Kidney (tissue), 13 donors: ENCODE measurements at regions not wholly inside any gene's neighbourhood (a gene's known extent, or its start where the extent isn't known, plus 50 kb on each side); places are given as distances from the start of the nearest gene placed in this dataset.

Experiments
- DNase-seq, 5 donors: peaks; one replicate each; pipeline ENCODE4 v3.0.0-alpha.2; 2013 to 2020
- FAIRE-seq: peaks from 2 replicates; lab custom pipeline; 2012; peaks lifted over from hg19 to GRCh38; lab: Jason Lieb, UNC
- H3K27ac ChIP-seq, 2 donors: one replicate each; pipeline ENCODE4 v1.7.0; 2013; ENCODE audit warnings: low read depth in 2 of 2, low read length in 2 of 2, inconsistent platforms in 1 of 2
- H3K27me3 ChIP-seq: one replicate; pipeline ENCODE4 v1.7.1; 2013; ENCODE audit warnings: low read length, inconsistent platforms; ENCODE audit not compliant: control insufficient read depth, insufficient read depth
- H3K36me3 ChIP-seq, 3 donors: one replicate each; pipeline versions ENCODE4 v1.7.0 to v1.7.1; 2013; ENCODE audit warnings: low read length in 3 of 3, control low read depth in 1 of 3, inconsistent platforms in 1 of 3; ENCODE audit not compliant: insufficient read depth in 3 of 3, control insufficient read depth in 2 of 3
- H3K4me1 ChIP-seq, 3 donors: one replicate each; pipeline versions ENCODE4 v1.7.0 to v1.7.1; 2013; ENCODE audit warnings: low read length in 3 of 3, inconsistent platforms in 1 of 3, low read depth in 1 of 3; ENCODE audit not compliant: control insufficient read depth in 2 of 3, insufficient read depth in 2 of 3
- H3K4me3 ChIP-seq, 3 donors: one replicate each; pipeline versions ENCODE4 v1.7.0 to v1.8.1; 2013; ENCODE audit warnings: low read length in 3 of 3, control low read depth in 1 of 3, inconsistent platforms in 1 of 3
- H3K9ac ChIP-seq, 3 donors: one replicate each; pipeline versions ENCODE4 v1.7.0 to v1.7.1; 2013; ENCODE audit warnings: low read length in 3 of 3, control low read depth in 1 of 3, inconsistent platforms in 1 of 3
- H3K9me3 ChIP-seq, 3 donors: one replicate each; pipeline versions ENCODE4 v1.7.0 to v1.7.1; 2013; ENCODE audit warnings: low read length in 3 of 3, control low read depth in 1 of 3, inconsistent platforms in 1 of 3; ENCODE audit not compliant: control insufficient read depth in 2 of 3, insufficient read depth in 1 of 3
- CTCF ChIP-seq: IDR thresholded peaks from 3 replicates; pipeline ENCODE4 v1.5.1; 2012; ENCODE audit warnings: mild to moderate bottlenecking, moderate library complexity, borderline replicate concordance; ENCODE audit not compliant: insufficient read depth; ENCODE audit errors: extremely low read depth
- intact Hi-C: fragments of 100-400 bp; cut with DNase I; formaldehyde crosslinking; loops from one replicate; pipeline ENCODE4 v1.11.1; 2022
- donor health status: control.
- donor health status: control.
- donor health status: control.
- donor health status: control.
- donor health status: control.
- donor health status: DM: yes; HTN: yes; CAD: no.
- donor health status: Normal renal cell carcinoma (clear cell type).

- Histone ChIP-seq H3K27ac (no peak overlapping the region), H3K9me3 (no peaks in the 10 kb centered on the region), H3K4me1 (peaks cover 0 to 3% (median 0%) of the 10 kb centered on the region in 3 donors), H3K4me3 (no peak overlapping the region), H3K36me3 (no peaks in the 10 kb centered on the region), H3K27me3 (no peaks in the 10 kb centered on the region), H3K9ac (no peak overlapping the region)
- DNase-seq (no peak), FAIRE-seq (no peak)
- intact Hi-C loops = no loop called here
- no peak for TF ChIP-seq CTCF
These were observed 70.5 kb upstream of the ITGA11 start for GRCh38 chr15:68502398-68502901.

GRCh38 chr15:68503213-68503612 lies 71.2 kb upstream of the ITGA11 start:
- Histone ChIP-seq H3K27me3 (no peaks in the 10 kb centered on the region), H3K36me3 (no peaks in the 10 kb centered on the region), H3K4me1 (peaks cover 0 to 3% (median 0%) of the 10 kb centered on the region in 3 donors), H3K4me3 (no peak overlapping the region), H3K9ac (no peak overlapping the region), H3K9me3 (no peaks in the 10 kb centered on the region), H3K27ac (no peak overlapping the region)
- TF ChIP-seq CTCF = no peak
- intact Hi-C loops = no loop called here
- FAIRE-seq (no peak), DNase-seq (no peak)

- TF ChIP-seq CTCF = no peak
- Histone ChIP-seq H3K36me3 (no peaks in the 10 kb centered on the region), H3K27me3 (no peaks in the 10 kb centered on the region), H3K4me3 (no peak overlapping the region), H3K4me1 (peaks cover 0 to 3% (median 0%) of the 10 kb centered on the region in 3 donors), H3K9me3 (no peaks in the 10 kb centered on the region), H3K9ac (no peak overlapping the region), H3K27ac (no peak overlapping the region)
- DNase-seq (no peak), FAIRE-seq (no peak)
- intact Hi-C loops = no loop called here
These were observed 72.1 kb upstream of the ITGA11 start for GRCh38 chr15:68503791-68504680.
